Kidney epithelial cell (primary cell): ENCODE measurements at regions not wholly inside any gene's neighbourhood (a gene's known extent, or its start where the extent isn't known, plus 50 kb on each side); places are given as distances from the start of the nearest gene placed in this dataset.
"Not testable (repeated sequence)": the region's sequence is repeated elsewhere in the genome, so short reads cannot be mapped to it uniquely, and the experiment has no call there.

Source experiments
- DNase-seq: peaks from one replicate; pipeline ENCODE4 v3.0.0-alpha.2; 2010; ENCODE audit warnings: low read depth
- H3K27me3 ChIP-seq: 2 replicates; pipeline ENCODE4 v1.6.0; 2011; ENCODE audit warnings: low read length; ENCODE audit not compliant: control insufficient read depth, insufficient read depth
- H3K36me3 ChIP-seq: 2 replicates; pipeline ENCODE4 v1.5.1; 2011; ENCODE audit warnings: low read length; ENCODE audit not compliant: control insufficient read depth, insufficient read depth
- H3K4me3 ChIP-seq: 2 replicates; pipeline ENCODE4 v1.5.1; 2011; ENCODE audit warnings: low read depth, mild to moderate bottlenecking, control low read depth, low read length
- TF ChIP-seq, protein P1 (sequence below): IDR thresholded peaks from 2 replicates; pipeline ENCODE4 v1.5.1; 2011; ENCODE audit warnings: mild to moderate bottlenecking, moderate library complexity, low read length, control low read depth, inconsistent platforms; ENCODE audit not compliant: insufficient read depth, poor library complexity, severe bottlenecking

- Histone ChIP-seq H3K4me3 (no peak overlapping the region), H3K27me3 (no peaks in the 10 kb centered on the region), H3K36me3 (no peaks in the 10 kb centered on the region)
- no peak for DNase-seq
- TF ChIP-seq, protein P1, sequence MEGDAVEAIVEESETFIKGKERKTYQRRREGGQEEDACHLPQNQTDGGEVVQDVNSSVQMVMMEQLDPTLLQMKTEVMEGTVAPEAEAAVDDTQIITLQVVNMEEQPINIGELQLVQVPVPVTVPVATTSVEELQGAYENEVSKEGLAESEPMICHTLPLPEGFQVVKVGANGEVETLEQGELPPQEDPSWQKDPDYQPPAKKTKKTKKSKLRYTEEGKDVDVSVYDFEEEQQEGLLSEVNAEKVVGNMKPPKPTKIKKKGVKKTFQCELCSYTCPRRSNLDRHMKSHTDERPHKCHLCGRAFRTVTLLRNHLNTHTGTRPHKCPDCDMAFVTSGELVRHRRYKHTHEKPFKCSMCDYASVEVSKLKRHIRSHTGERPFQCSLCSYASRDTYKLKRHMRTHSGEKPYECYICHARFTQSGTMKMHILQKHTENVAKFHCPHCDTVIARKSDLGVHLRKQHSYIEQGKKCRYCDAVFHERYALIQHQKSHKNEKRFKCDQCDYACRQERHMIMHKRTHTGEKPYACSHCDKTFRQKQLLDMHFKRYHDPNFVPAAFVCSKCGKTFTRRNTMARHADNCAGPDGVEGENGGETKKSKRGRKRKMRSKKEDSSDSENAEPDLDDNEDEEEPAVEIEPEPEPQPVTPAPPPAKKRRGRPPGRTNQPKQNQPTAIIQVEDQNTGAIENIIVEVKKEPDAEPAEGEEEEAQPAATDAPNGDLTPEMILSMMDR: no peak
These were observed 50.3 kb upstream of the SNRK start for GRCh38 chr3:43236008-43236407.

- TF ChIP-seq, protein P1: no peak
- Histone ChIP-seq H3K36me3 (no peaks in the 10 kb centered on the region), H3K27me3 (no peaks in the 10 kb centered on the region), H3K4me3 (no peak overlapping the region)
- DNase-seq: no peak
These were observed 53.3 kb upstream of the SNRK start for GRCh38 chr3:43233062-43233461.

GRCh38 chr3:43231276-43232000 is 54.9 kb upstream of the SNRK start:
- no peaks in the 10 kb centered on the region for H3K27me3 ChIP-seq
- TF ChIP-seq, protein P1: no peak
- no peak overlapping the region for H3K4me3 ChIP-seq
- DNase-seq: no peak
- no peaks in the 10 kb centered on the region for H3K36me3 ChIP-seq

DNA sequence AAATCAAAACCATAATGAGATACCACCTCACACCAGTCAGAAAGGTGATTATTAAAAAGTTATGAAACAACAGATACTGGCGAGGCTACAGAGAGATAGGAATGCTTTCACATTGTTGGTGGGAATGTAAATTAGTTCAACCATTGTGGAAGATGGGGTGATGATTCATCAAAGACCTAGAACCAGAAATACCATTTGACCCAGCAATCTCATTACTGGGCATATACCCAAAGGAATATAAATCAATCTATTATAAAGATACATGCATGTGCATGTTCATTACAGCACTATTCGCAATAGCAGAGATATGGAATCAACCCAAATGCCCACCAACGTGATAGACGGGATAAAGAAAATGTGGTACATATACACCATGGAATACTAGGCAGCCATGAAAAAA is 56.5 kb upstream of the SNRK start:
- H3K4me3 ChIP-seq, H3K36me3 ChIP-seq, DNase-seq, H3K27me3 ChIP-seq: not testable (repeated sequence)

DNA sequence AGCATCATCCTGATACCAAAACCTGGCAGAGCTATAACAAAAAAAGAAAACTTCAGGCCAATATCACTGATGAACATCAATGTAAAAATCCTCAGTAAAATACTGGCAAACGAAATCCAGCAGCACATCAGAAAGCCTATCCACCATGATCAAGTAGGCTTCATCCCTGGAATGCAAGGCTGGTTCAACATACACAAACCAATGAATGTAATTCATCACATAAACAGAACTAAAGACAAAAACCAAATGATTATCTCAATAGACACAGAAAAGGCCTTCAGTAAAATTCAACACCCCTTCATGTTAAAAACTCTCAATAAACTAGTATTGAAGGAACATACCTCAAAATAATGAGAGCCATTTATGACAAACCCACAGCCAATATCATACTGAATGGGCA is 58.7 kb upstream of the SNRK start:
- not testable (repeated sequence) for H3K27me3 ChIP-seq, H3K4me3 ChIP-seq, DNase-seq, H3K36me3 ChIP-seq

GRCh38 chr3:43224405-43225073 is 61.8 kb upstream of the SNRK start:
- no peak for DNase-seq
- no peak overlapping the region for H3K4me3 ChIP-seq
- TF ChIP-seq, protein P1: no peak

More at GRCh38 chr3:43224405-43225073, 61.8 kb upstream of the SNRK start:
- H3K36me3 ChIP-seq: no peaks in the 10 kb centered on the region
- no peaks in the 10 kb centered on the region for H3K27me3 ChIP-seq
